SK-N-SH (cell line): ENCODE measurements at regions not wholly inside any gene's neighbourhood (a gene's known extent, or its start where the extent isn't known, plus 50 kb on each side); places are given as distances from the start of the nearest gene placed in this dataset.

ENCODE experiments used
- CTCF ChIA-PET: fragments of 300-600, 350-600 bp; formaldehyde crosslinking; extraction: SDS; loops from one replicate; lab custom pipeline; 2021; lab: Yijun Ruan, JAX
- POLR2A ChIA-PET: fragments of 350-600 bp; sonication (Branson Sonifier 250); formaldehyde crosslinking; extraction: SDS; loops from one replicate; lab custom pipeline; 2020; ENCODE audit warnings: antibody characterized with exemption, inconsistent platforms; lab: Yijun Ruan, JAX
- DNase-seq: peaks from one replicate; pipeline ENCODE4 v3.0.0; 2012
- H2AFZ ChIP-seq: fragments of 200-600 bp; sonication (generic); 2 replicates; pipeline ENCODE4 v1.8.1; 2016; ENCODE audit warnings: antibody characterized with exemption, mild to moderate bottlenecking, low read depth
- H3F3A ChIP-seq: fragments of 200-600 bp; sonication (generic); replicated peaks from 2 replicates; pipeline ENCODE3; 2016; ENCODE audit warnings: antibody characterized with exemption, mild to moderate bottlenecking; ENCODE audit not compliant: insufficient read depth
- H3K27ac ChIP-seq, 2 experiments: fragments of 200-500 bp in 1 of 2; fragments of 200-600 bp in 1 of 2; sonication (Bioruptor generic) in 1 of 2; sonication (generic), shearing (Covaris generic) in 1 of 2; 2 replicates each; pipeline versions ENCODE4 v1.5.1 to v1.6.1; 2014 to 2016; ENCODE audit warnings: low read depth in 2 of 2, inconsistent platforms in 1 of 2, low read length in 1 of 2, mild to moderate bottlenecking in 1 of 2, mixed read lengths in 1 of 2
- H3K27me3 ChIP-seq: fragments of 200-600 bp; sonication (generic), shearing (Covaris generic); 2 replicates; pipeline ENCODE4 v1.6.1; 2016; ENCODE audit warnings: mixed run types; ENCODE audit not compliant: insufficient read depth
- H3K36me3 ChIP-seq, 2 experiments: fragments of 200-500 bp in 1 of 2; fragments of 200-600 bp in 1 of 2; sonication (Bioruptor generic) in 1 of 2; sonication (generic) in 1 of 2; replicated peaks in 1 of 2; 2 replicates each; pipeline versions ENCODE3 to v1.5.1; 2014 to 2016; ENCODE audit warnings: low read length in 1 of 2, mild to moderate bottlenecking in 1 of 2; ENCODE audit not compliant: insufficient read depth in 2 of 2, control insufficient read depth in 1 of 2
- H3K4me1 ChIP-seq, 2 experiments: fragments of 200-500 bp in 1 of 2; fragments of 200-600 bp in 1 of 2; sonication (Bioruptor generic) in 1 of 2; sonication (generic), shearing (Covaris generic) in 1 of 2; 2 replicates each; pipeline versions ENCODE4 v1.5.1 to v1.6.1; 2014 to 2016; ENCODE audit warnings: low read depth in 1 of 2, low read length in 1 of 2, mixed run types in 1 of 2; ENCODE audit not compliant: insufficient read depth in 2 of 2, control insufficient read depth in 1 of 2
- H3K4me2 ChIP-seq: fragments of 200-600 bp; sonication (generic), shearing (Covaris generic); 2 replicates; pipeline ENCODE4 v1.6.1; 2017; ENCODE audit warnings: mixed run types
- H3K4me3 ChIP-seq, 2 experiments: fragments of 200-500 bp in 1 of 2; fragments of 200-600 bp in 1 of 2; sonication (Bioruptor generic) in 1 of 2; sonication (generic), shearing (Covaris generic) in 1 of 2; 2 replicates each; pipeline versions ENCODE4 v1.5.1 to v1.8.1; 2014 to 2016; ENCODE audit warnings: low read depth in 2 of 2, inconsistent platforms in 1 of 2, low read length in 1 of 2, mild to moderate bottlenecking in 1 of 2, mixed read lengths in 1 of 2, moderate library complexity in 1 of 2
- H3K79me2 ChIP-seq: fragments of 200-600 bp; sonication (generic); 2 replicates; pipeline ENCODE4 v1.8.1; 2017; ENCODE audit warnings: mild to moderate bottlenecking; ENCODE audit not compliant: insufficient read depth
- H3K9ac ChIP-seq: fragments of 200-600 bp; sonication (generic); 2 replicates; pipeline ENCODE4 v1.6.1; 2017; ENCODE audit warnings: mixed run types
- H3K9me2 ChIP-seq: fragments of 200-600 bp; sonication (generic); 2 replicates; pipeline ENCODE4 v1.6.1; 2017; ENCODE audit warnings: mixed run types
- H3K9me3 ChIP-seq: fragments of 200-600 bp; sonication (generic); 2 replicates; pipeline ENCODE4 v1.6.1; 2017; ENCODE audit warnings: mixed run types, mild to moderate bottlenecking, moderate library complexity
- H4K20me1 ChIP-seq: fragments of 200-600 bp; sonication (generic); 2 replicates; pipeline ENCODE4 v1.6.1; 2017; ENCODE audit warnings: mild to moderate bottlenecking, mixed run types; ENCODE audit not compliant: insufficient read depth
- CTCF ChIP-seq: fragments of 200-600 bp; sonication (generic); IDR thresholded peaks from 2 replicates; pipeline ENCODE4 v1.6.1; 2017; ENCODE audit warnings: antibody characterized with exemption, mild to moderate bottlenecking, moderate library complexity
- ELF1 ChIP-seq: IDR thresholded peaks from 2 replicates; pipeline ENCODE4 v1.4.0; 2012
- EZH2phosphoT487 ChIP-seq: fragments of 200-600 bp; sonication (generic); IDR thresholded peaks from 2 replicates; pipeline ENCODE4 v1.6.1; 2017; ENCODE audit warnings: low read depth, mixed run types, mild to moderate bottlenecking, antibody characterized with exemption, moderate library complexity, borderline replicate concordance
- FOXJ3 ChIP-seq: sonication (generic); formaldehyde crosslinking; IDR thresholded peaks from 2 replicates; pipeline ENCODE4 v1.5.1; 2020; ENCODE audit warnings: mild to moderate bottlenecking, missing genetic modification reagents
- GATA2 ChIP-seq: sonication (generic); formaldehyde crosslinking; IDR thresholded peaks from 2 replicates; pipeline ENCODE4 v1.5.0; 2020; ENCODE audit warnings: mild to moderate bottlenecking, missing genetic modification reagents
- JUND ChIP-seq: IDR thresholded peaks from 2 replicates; pipeline ENCODE4 v1.4.0; 2012
- RAD21 ChIP-seq: IDR thresholded peaks from 2 replicates; pipeline ENCODE4 v1.6.1; 2012; ENCODE audit warnings: mild to moderate bottlenecking, low read length
- REST ChIP-seq: IDR thresholded peaks from 2 replicates; pipeline ENCODE4 v1.6.1; 2012; ENCODE audit warnings: mild to moderate bottlenecking, low read depth, low read length, moderate library complexity
- RFX5 ChIP-seq: IDR thresholded peaks from 2 replicates; pipeline ENCODE4 v1.6.1; 2012; ENCODE audit warnings: mild to moderate bottlenecking, improper control_type of control experiment, low read length
- RXRA ChIP-seq: IDR thresholded peaks from 2 replicates; pipeline ENCODE4 v1.4.0; 2012; ENCODE audit warnings: low read depth, mild to moderate bottlenecking, borderline replicate concordance
- SMC3 ChIP-seq: IDR thresholded peaks from 2 replicates; pipeline ENCODE4 v1.6.1; 2012; ENCODE audit warnings: low read depth, low read length, improper control_type of control experiment
- TEAD4 ChIP-seq: IDR thresholded peaks from 2 replicates; pipeline ENCODE4 v1.4.0; 2012; ENCODE audit warnings: mild to moderate bottlenecking, borderline replicate concordance; ENCODE audit not compliant: insufficient read depth
- USF1 ChIP-seq: IDR thresholded peaks from 2 replicates; pipeline ENCODE4 v1.4.0; 2012; ENCODE audit warnings: low read depth, borderline replicate concordance
- WGBS: methylation state at CpG from one replicate; pipeline ENCODE4 v1.1.6; 2017; ENCODE audit warnings: low lambda C conversion rate; 5-methylcytosine and 5-hydroxymethylcytosine counted together

GRCh38 chr10:32141018-32141807, 85.0 kb upstream of the KIF5B start:
- no peaks in the 10 kb centered on the region for H3K9me2 ChIP-seq
- H4K20me1 ChIP-seq, result no peaks in the 10 kb centered on the region
- no peak overlapping the region for H2AFZ ChIP-seq
- H3K36me3 ChIP-seq, result no peaks in the 10 kb centered on the region
- peaks cover 0 to 6% of the 10 kb centered on the region in 2 experiments; a peak in 1 of 4 replicates for H3K4me1 ChIP-seq
- no peak overlapping the region for H3K9ac ChIP-seq
- WGBS, result 93% methylated on average over 12 of the region's 12 CpGs
- H3F3A ChIP-seq, result peaks cover 7% of the 10 kb centered on the region
- no peak overlapping the region for H3K4me3 ChIP-seq
- no peak for TF ChIP-seq REST
- no peak for TF ChIP-seq RAD21
- no peak for TF ChIP-seq FOXJ3
- TF ChIP-seq USF1, result no peak
- TF ChIP-seq TEAD4, result no peak
- no peak for TF ChIP-seq SMC3
- no peak for TF ChIP-seq JUND
- no peak for TF ChIP-seq RFX5
- TF ChIP-seq EZH2phosphoT487, result no peak
- TF ChIP-seq RXRA, result no peak
- CTCF ChIA-PET, result no interaction called here
- no peak for DNase-seq
- H3K4me2 ChIP-seq, result no peak overlapping the region
- H3K27me3 ChIP-seq, result no peaks in the 10 kb centered on the region
- H3K27ac ChIP-seq, result no peak overlapping the region
- POLR2A ChIA-PET, result no interaction called here
- no peaks in the 10 kb centered on the region for H3K9me3 ChIP-seq
- H3K79me2 ChIP-seq, result no peaks in the 10 kb centered on the region

- Histone ChIP-seq H3K36me3 (no peaks in the 10 kb centered on the region), H3K4me2 (no peak overlapping the region), H3K27ac (no peak overlapping the region), H3K4me3 (no peak overlapping the region), H3K27me3 (no peaks in the 10 kb centered on the region), H3K9ac (no peak overlapping the region), H2AFZ (no peak overlapping the region), H4K20me1 (no peaks in the 10 kb centered on the region), H3K4me1 (peaks cover 0 to 6% of the 10 kb centered on the region in 2 experiments; a peak in 1 of 4 replicates), H3K79me2 (no peaks in the 10 kb centered on the region), H3F3A (peaks cover 7% of the 10 kb centered on the region), H3K9me2 (no peaks in the 10 kb centered on the region), H3K9me3 (no peaks in the 10 kb centered on the region)
- DNase-seq, result no peak
- ChIA-PET POLR2A (no interaction called here), CTCF (no interaction called here)
- 93% methylated on average over 4 of the region's 4 CpGs for WGBS
- TF ChIP-seq CTCF (no peak), ELF1 (no peak), JUND (no peak), GATA2 (CRISPR knock-in tag) (no peak), RAD21 (no peak)
Measured at GRCh38 chr10:32140403-32140802, 84.2 kb upstream of the KIF5B start.
